WTC11 (cell line): ENCODE measurements at regions not wholly inside any gene's neighbourhood (a gene's known extent, or its start where the extent isn't known, plus 50 kb on each side); places are given as distances from the start of the nearest gene placed in this dataset.

Experiments
- ATF1 ChIP-seq: sonication (generic); formaldehyde crosslinking; IDR thresholded peaks from 2 replicates; pipeline ENCODE4 v1.8.1; 2023; ENCODE audit warnings: mild to moderate bottlenecking, moderate library complexity, missing genetic modification reagents
- ATF3 ChIP-seq: sonication (generic); formaldehyde crosslinking; conservative IDR thresholded peaks from 2 replicates; pipeline ENCODE4 v1.8.1; 2022; ENCODE audit warnings: mild to moderate bottlenecking, missing genetic modification reagents
- CTCF ChIP-seq: fragments of 200-600 bp; IDR thresholded peaks from 2 replicates; pipeline ENCODE4 v1.8.0; 2022; ENCODE audit warnings: antibody characterized with exemption
- E2F5 ChIP-seq: sonication (generic); formaldehyde crosslinking; IDR thresholded peaks from 2 replicates; pipeline ENCODE4 v1.8.1; 2022; ENCODE audit warnings: mild to moderate bottlenecking, moderate library complexity, missing genetic modification reagents
- HMGXB4 ChIP-seq: sonication (generic); formaldehyde crosslinking; IDR thresholded peaks from 2 replicates; pipeline ENCODE4 v1.8.1; 2023; ENCODE audit warnings: mild to moderate bottlenecking, moderate library complexity, missing genetic modification reagents
- PRDM15 ChIP-seq: sonication (generic); formaldehyde crosslinking; IDR thresholded peaks from 2 replicates; pipeline ENCODE4 v1.8.0; 2022; ENCODE audit warnings: missing genetic modification reagents
- SP1 ChIP-seq: sonication (generic); formaldehyde crosslinking; conservative IDR thresholded peaks from 2 replicates; pipeline ENCODE4 v1.8.1; 2022; ENCODE audit warnings: missing genetic modification reagents
- TCF7 ChIP-seq: sonication (generic); formaldehyde crosslinking; IDR thresholded peaks from 2 replicates; pipeline ENCODE4 v1.8.0; 2022; ENCODE audit warnings: mild to moderate bottlenecking, low read depth, missing genetic modification reagents, moderate library complexity
- USF1 ChIP-seq: sonication (generic); formaldehyde crosslinking; IDR thresholded peaks from 2 replicates; pipeline ENCODE4 v1.8.0; 2022; ENCODE audit warnings: mild to moderate bottlenecking, missing genetic modification reagents
- USF2 ChIP-seq: sonication (generic); formaldehyde crosslinking; IDR thresholded peaks from 2 replicates; pipeline ENCODE4 v1.8.1; 2023; ENCODE audit warnings: mild to moderate bottlenecking, missing genetic modification reagents, moderate library complexity
- ZBTB21 ChIP-seq: sonication (generic); formaldehyde crosslinking; IDR thresholded peaks from 2 replicates; pipeline ENCODE4 v1.8.1; 2023; ENCODE audit warnings: mild to moderate bottlenecking, missing genetic modification reagents, borderline replicate concordance
- ZNF532 ChIP-seq: fragments of 250-450 bp; sonication (Bioruptor Pico); IDR thresholded peaks from 2 replicates; pipeline ENCODE4 v1.9.0; 2021; ENCODE audit warnings: mild to moderate bottlenecking, borderline replicate concordance

- TF ChIP-seq CTCF (no peak), ATF1 (CRISPR knock-in tag) (no peak), ZNF532 (CRISPR knock-in tag) (no peak), HMGXB4 (CRISPR knock-in tag) (no peak), USF2 (no peak), TCF7 (CRISPR knock-in tag) (no peak), ATF3 (CRISPR knock-in tag) (no peak), PRDM15 (CRISPR knock-in tag) (no peak), E2F5 (no peak), ZBTB21 (CRISPR knock-in tag) (no peak), SP1 (CRISPR knock-in tag) (no peak), USF1 (CRISPR knock-in tag) (no peak)
Observed at GRCh38 chr4:154158361-154159155, 333.0 kb downstream of the DCHS2 start.
